CD14-positive monocyte (primary cell): ENCODE measurements at regions not wholly inside any gene's neighbourhood (a gene's known extent, or its start where the extent isn't known, plus 50 kb on each side); places are given as distances from the start of the nearest gene placed in this dataset.

Source experiments
- DNase-seq, 3 donors: peaks; one replicate each; pipeline ENCODE4 v3.0.0-alpha.2; 2011 to 2022
- H2AFZ ChIP-seq: 2 replicates; pipeline ENCODE4 v1.6.0; 2012; ENCODE audit warnings: mild to moderate bottlenecking, low read depth, low read length, inconsistent platforms; ENCODE audit not compliant: insufficient read depth, poor library complexity, severe bottlenecking
- H3K27ac ChIP-seq, 2 donors: 1 replicate in 1 of 2; 2 replicates in 1 of 2; pipeline ENCODE4 v1.5.1; 2012 to 2013; ENCODE audit warnings: low read length in 2 of 2, control low read depth in 1 of 2, inconsistent platforms in 1 of 2, low read depth in 1 of 2, mild to moderate bottlenecking in 1 of 2
- H3K27me3 ChIP-seq, 2 donors: one replicate each; pipeline versions ENCODE4 v1.6.0 to v1.6.1; 2011 to 2013; ENCODE audit warnings: low read length in 2 of 2; ENCODE audit not compliant: control insufficient read depth in 2 of 2, insufficient read depth in 2 of 2
- H3K36me3 ChIP-seq, 2 donors: replicated peaks in 1 of 2; 1 replicate in 1 of 2; 2 replicates in 1 of 2; pipeline versions ENCODE4 v1.5.1 to v1.6.1; 2012 to 2013; ENCODE audit warnings: low read length in 2 of 2, control low read depth in 1 of 2, inconsistent platforms in 1 of 2, mild to moderate bottlenecking in 1 of 2; ENCODE audit not compliant: insufficient read depth in 2 of 2, control insufficient read depth in 1 of 2
- H3K4me1 ChIP-seq, 2 donors: 1 replicate in 1 of 2; 2 replicates in 1 of 2; pipeline versions ENCODE4 v1.5.1 to v1.6.1; 2012 to 2013; ENCODE audit warnings: low read length in 2 of 2, control low read depth in 1 of 2, inconsistent platforms in 1 of 2, mild to moderate bottlenecking in 1 of 2, moderate library complexity in 1 of 2; ENCODE audit not compliant: insufficient read depth in 2 of 2, control insufficient read depth in 1 of 2
- H3K4me2 ChIP-seq: replicated peaks from 2 replicates; pipeline ENCODE3; 2012; ENCODE audit warnings: low read length, moderate library complexity, mild to moderate bottlenecking; ENCODE audit not compliant: poor library complexity, severe bottlenecking; ENCODE audit errors: extremely low read depth
- H3K4me3 ChIP-seq, 3 experiments: fragments of 200-600 bp in 1 of 3; sonication (generic) in 1 of 3; replicated peaks in 1 of 3; 1 replicate in 2 of 3; 2 replicates in 1 of 3; pipeline ENCODE4 v1.5.1; 2011 to 2013; ENCODE audit warnings: low read length in 3 of 3, mild to moderate bottlenecking in 3 of 3, control low read depth in 2 of 3, low read depth in 2 of 3, inconsistent platforms in 1 of 3, moderate library complexity in 1 of 3
- H3K79me2 ChIP-seq: 2 replicates; pipeline ENCODE4 v1.6.0; 2012; ENCODE audit warnings: mild to moderate bottlenecking, control low read depth, inconsistent platforms, low read length, moderate library complexity; ENCODE audit not compliant: insufficient read depth
- H3K9ac ChIP-seq: 2 replicates; pipeline ENCODE4 v1.6.0; 2017; ENCODE audit warnings: low read length, mild to moderate bottlenecking; ENCODE audit not compliant: insufficient read depth, poor library complexity, severe bottlenecking
- H3K9me3 ChIP-seq, 2 donors: replicated peaks in 1 of 2; 1 replicate in 1 of 2; 2 replicates in 1 of 2; pipeline versions ENCODE4 v1.5.1 to v1.6.1; 2012 to 2013; ENCODE audit warnings: low read length in 2 of 2, control low read depth in 1 of 2; ENCODE audit not compliant: control insufficient read depth in 1 of 2, insufficient read depth in 1 of 2
- H4K20me1 ChIP-seq: 2 replicates; pipeline ENCODE4 v1.6.0; 2012; ENCODE audit warnings: mild to moderate bottlenecking, low read length, control low read depth, moderate library complexity; ENCODE audit not compliant: insufficient read depth
- H3K27ac Mint-ChIP-seq, 7 donors: one replicate each; pipeline ENCODE4 v1.8.0; 2020; ENCODE audit warnings: mild to moderate bottlenecking in 7 of 7, mixed read lengths in 7 of 7, moderate library complexity in 6 of 7, inconsistent platforms in 2 of 7
- H3K27me3 Mint-ChIP-seq, 3 donors: one replicate each; pipeline ENCODE4 v1.8.0; 2021 to 2022; ENCODE audit warnings: low read depth in 3 of 3, mild to moderate bottlenecking in 3 of 3, mixed read lengths in 3 of 3, moderate library complexity in 3 of 3, inconsistent platforms in 1 of 3
- H3K36me3 Mint-ChIP-seq, 2 donors: one replicate each; pipeline ENCODE4 v1.8.0; 2020; ENCODE audit warnings: mixed read lengths in 2 of 2, inconsistent platforms in 1 of 2, mild to moderate bottlenecking in 1 of 2
- H3K4me1 Mint-ChIP-seq: one replicate; pipeline ENCODE4 v1.8.0; 2020; ENCODE audit warnings: mild to moderate bottlenecking, mixed read lengths
- H3K4me3 Mint-ChIP-seq, 2 donors: one replicate each; pipeline ENCODE4 v1.8.0; 2020; ENCODE audit warnings: mild to moderate bottlenecking in 2 of 2, mixed read lengths in 2 of 2, moderate library complexity in 1 of 2
- H3K9me3 Mint-ChIP-seq, 7 donors: one replicate each; pipeline ENCODE4 v1.8.0; 2020 to 2022; ENCODE audit warnings: mixed read lengths in 7 of 7, mild to moderate bottlenecking in 6 of 7, moderate library complexity in 6 of 7, inconsistent platforms in 2 of 7
- WGBS: methylation state at CpG from one replicate; pipeline ENCODE4 v1.1.5; 2013; ENCODE audit warnings: missing lambda C conversion rate; ENCODE audit not compliant: insufficient coverage; 5-methylcytosine and 5-hydroxymethylcytosine counted together
- intact Hi-C, 2 donors: fragments of 100-400 bp; cut with micrococcal nuclease; formaldehyde crosslinking; loops; one replicate each; pipeline versions ENCODE4 v1.15.0 to v1.15.1; 2023
- TF ChIP-seq, protein P1 (sequence below): fragments of 200-600 bp; IDR thresholded peaks from one replicate; pipeline ENCODE4 v1.8.0; 2022; ENCODE audit warnings: antibody characterized with exemption, mild to moderate bottlenecking

DNA sequence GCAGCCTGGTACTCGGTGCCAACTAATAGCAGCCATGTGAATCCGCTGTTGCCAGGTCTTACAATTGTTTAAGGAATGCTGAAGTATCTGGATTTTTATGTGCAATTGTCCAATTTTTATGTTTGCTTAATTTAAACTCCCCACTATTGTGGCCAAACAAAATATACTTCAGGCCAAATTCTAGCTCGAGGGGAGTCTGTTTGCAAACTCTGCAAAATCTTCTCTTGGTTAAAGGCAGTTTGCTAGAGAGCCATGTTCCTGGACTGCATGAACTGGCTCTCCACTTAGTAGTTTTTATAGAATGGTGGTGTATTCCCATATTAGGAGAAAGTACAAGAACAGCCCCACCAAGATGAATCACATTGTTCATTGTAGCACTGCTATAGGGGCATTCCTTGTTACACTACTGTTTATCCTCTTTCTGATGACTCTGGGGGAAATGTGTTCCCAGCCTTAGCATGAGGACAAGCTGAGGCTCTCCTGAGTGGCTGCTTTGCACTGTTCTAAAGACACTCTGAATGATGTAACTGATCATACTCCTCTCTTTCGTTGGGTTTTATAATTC lies 178.0 kb upstream of the GLI3 start:
- Mint-ChIP-seq H3K4me3 (no peak overlapping the region), H3K27me3 (peaks cover 0 to 2% (median 0%) of the 10 kb centered on the region in 3 donors), H3K9me3 (peaks cover 0 to 4% (median 0%) of the 10 kb centered on the region in 7 donors), H3K4me1 (no peaks in the 10 kb centered on the region), H3K27ac (no peak overlapping the region), H3K36me3 (no peaks in the 10 kb centered on the region)
- DNase-seq: no peak
- Histone ChIP-seq H3K9ac (no peak overlapping the region), H3K79me2 (no peaks in the 10 kb centered on the region), H3K4me3 (no peak overlapping the region), H3K4me2 (no peak overlapping the region), H3K27me3 (no peaks in the 10 kb centered on the region), H2AFZ (no peak overlapping the region), H3K36me3 (no peaks in the 10 kb centered on the region), H3K9me3 (no peaks in the 10 kb centered on the region), H3K27ac (no peak overlapping the region), H3K4me1 (no peaks in the 10 kb centered on the region), H4K20me1 (no peaks in the 10 kb centered on the region)
- TF ChIP-seq, protein P1, sequence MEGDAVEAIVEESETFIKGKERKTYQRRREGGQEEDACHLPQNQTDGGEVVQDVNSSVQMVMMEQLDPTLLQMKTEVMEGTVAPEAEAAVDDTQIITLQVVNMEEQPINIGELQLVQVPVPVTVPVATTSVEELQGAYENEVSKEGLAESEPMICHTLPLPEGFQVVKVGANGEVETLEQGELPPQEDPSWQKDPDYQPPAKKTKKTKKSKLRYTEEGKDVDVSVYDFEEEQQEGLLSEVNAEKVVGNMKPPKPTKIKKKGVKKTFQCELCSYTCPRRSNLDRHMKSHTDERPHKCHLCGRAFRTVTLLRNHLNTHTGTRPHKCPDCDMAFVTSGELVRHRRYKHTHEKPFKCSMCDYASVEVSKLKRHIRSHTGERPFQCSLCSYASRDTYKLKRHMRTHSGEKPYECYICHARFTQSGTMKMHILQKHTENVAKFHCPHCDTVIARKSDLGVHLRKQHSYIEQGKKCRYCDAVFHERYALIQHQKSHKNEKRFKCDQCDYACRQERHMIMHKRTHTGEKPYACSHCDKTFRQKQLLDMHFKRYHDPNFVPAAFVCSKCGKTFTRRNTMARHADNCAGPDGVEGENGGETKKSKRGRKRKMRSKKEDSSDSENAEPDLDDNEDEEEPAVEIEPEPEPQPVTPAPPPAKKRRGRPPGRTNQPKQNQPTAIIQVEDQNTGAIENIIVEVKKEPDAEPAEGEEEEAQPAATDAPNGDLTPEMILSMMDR: no peak
- intact Hi-C loops: no loop called here
- WGBS: 81% methylated on average over 3 of the region's 4 CpGs

DNA sequence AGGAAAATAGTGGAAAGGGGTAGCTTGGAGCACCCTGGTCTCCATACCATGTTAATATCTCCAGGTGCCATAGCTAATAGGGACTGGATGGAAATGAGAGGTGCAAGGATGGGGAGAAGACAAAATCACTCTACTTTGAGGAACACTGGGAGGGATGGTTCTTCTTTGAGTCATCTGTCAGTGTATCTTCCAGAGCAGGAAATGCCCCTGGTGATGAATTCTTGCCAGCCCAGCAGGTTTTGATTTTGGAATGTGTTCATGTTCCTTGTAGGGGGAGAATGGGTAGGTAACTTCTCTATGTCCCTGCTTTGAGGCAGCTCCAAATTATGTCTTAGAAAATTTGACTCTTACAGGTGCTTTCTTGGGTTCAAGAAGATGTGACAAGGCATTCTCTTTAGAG lies 177.0 kb upstream of the GLI3 start:
- Histone ChIP-seq H3K4me1 (no peaks in the 10 kb centered on the region), H3K36me3 (no peaks in the 10 kb centered on the region), H3K9ac (no peak overlapping the region), H3K4me3 (no peak overlapping the region), H3K4me2 (no peak overlapping the region), H3K79me2 (no peaks in the 10 kb centered on the region), H4K20me1 (no peaks in the 10 kb centered on the region), H3K9me3 (no peaks in the 10 kb centered on the region), H3K27ac (no peak overlapping the region), H2AFZ (no peak overlapping the region), H3K27me3 (no peaks in the 10 kb centered on the region)
- peaks cover 0 to 3% (median 0%) of the 10 kb centered on the region in 3 donors for H3K27me3 Mint-ChIP-seq
- intact Hi-C loops: no loop called here
- DNase-seq: no peak
- no peaks in the 10 kb centered on the region for H3K4me1 Mint-ChIP-seq
- H3K9me3 Mint-ChIP-seq: peaks cover 0 to 4% (median 2%) of the 10 kb centered on the region in 7 donors
- no peak overlapping the region for H3K27ac Mint-ChIP-seq
- TF ChIP-seq, protein P1: no peak
- H3K36me3 Mint-ChIP-seq: no peaks in the 10 kb centered on the region
- H3K4me3 Mint-ChIP-seq: no peak overlapping the region
